Thoracic aorta (tissue), 2 donors: ENCODE measurements at regions not wholly inside any gene's neighbourhood (a gene's known extent, or its start where the extent isn't known, plus 50 kb on each side); places are given as distances from the start of the nearest gene placed in this dataset.

ENCODE experiments used
- ATAC-seq: fragments of 150-250 bp; one replicate; pipeline ENCODE4 v1.8.0; 2017; ENCODE audit warnings: low read depth; ENCODE audit not compliant: insufficient number of reproducible peaks, low FRiP score
- DNase-seq: peaks from one replicate; pipeline ENCODE4 v3.0.0-alpha.2; 2020; ENCODE audit warnings: low spot score
- H3K27ac ChIP-seq, 2 donors: fragments of 200-600 bp; sonication (generic); 1 replicate in 1 of 2; 2 replicates in 1 of 2; pipeline ENCODE4 v1.5.1; 2016; ENCODE audit warnings: mild to moderate bottlenecking in 2 of 2, moderate library complexity in 2 of 2
- H3K27me3 ChIP-seq: fragments of 200-600 bp; sonication (generic); replicated peaks from 2 replicates; pipeline ENCODE4 v1.6.0; 2016; ENCODE audit warnings: mild to moderate bottlenecking; ENCODE audit not compliant: insufficient read depth
- H3K36me3 ChIP-seq: fragments of 200-600 bp; sonication (generic); one replicate; pipeline ENCODE4 v1.5.1; 2016
- H3K4me1 ChIP-seq, 2 donors: fragments of 200-600 bp; sonication (generic); 1 replicate in 1 of 2; 2 replicates in 1 of 2; pipeline versions ENCODE4 v1.5.1 to v1.6.0; 2016; ENCODE audit warnings: low read depth in 2 of 2, mild to moderate bottlenecking in 1 of 2; ENCODE audit not compliant: control insufficient read depth in 1 of 2
- H3K4me3 ChIP-seq: fragments of 200-600 bp; sonication (generic); 2 replicates; pipeline ENCODE4 v1.5.1; 2016; ENCODE audit warnings: mild to moderate bottlenecking
- H3K9me3 ChIP-seq: fragments of 200-600 bp; sonication (generic); 2 replicates; pipeline ENCODE4 v1.5.1; 2016
- CTCF ChIP-seq: fragments of 200-600 bp; sonication (generic); IDR thresholded peaks from one replicate; pipeline ENCODE4 v1.5.1; 2019; ENCODE audit warnings: antibody characterized with exemption

- H3K9me3 ChIP-seq: no peaks in the 10 kb centered on the region
- TF ChIP-seq CTCF: no peak
- H3K27me3 ChIP-seq: no peaks in the 10 kb centered on the region
- H3K4me1 ChIP-seq: no peaks in the 10 kb centered on the region
- H3K27ac ChIP-seq: no peak overlapping the region
- ATAC-seq: no peak
- H3K36me3 ChIP-seq: no peaks in the 10 kb centered on the region
- no peak overlapping the region for H3K4me3 ChIP-seq
- DNase-seq: no peak
Observed at GRCh38 chr9:27991221-27991620, 417.9 kb upstream of the C9orf72 start.

GRCh38 chr9:28001096-28001495, 427.8 kb upstream of the C9orf72 start:
- H3K27me3 ChIP-seq: no peaks in the 10 kb centered on the region
- TF ChIP-seq CTCF: no peak
- no peaks in the 10 kb centered on the region for H3K36me3 ChIP-seq
- no peaks in the 10 kb centered on the region for H3K9me3 ChIP-seq
- DNase-seq (no peak), ATAC-seq (no peak)
- H3K27ac ChIP-seq: no peak overlapping the region
- no peaks in the 10 kb centered on the region for H3K4me1 ChIP-seq
- no peak overlapping the region for H3K4me3 ChIP-seq

- H3K36me3 ChIP-seq: no peaks in the 10 kb centered on the region
- DNase-seq (no peak), ATAC-seq (no peak)
- no peaks in the 10 kb centered on the region for H3K9me3 ChIP-seq
- H3K27ac ChIP-seq: no peak overlapping the region
- H3K27me3 ChIP-seq: no peaks in the 10 kb centered on the region
- H3K4me3 ChIP-seq: no peak overlapping the region
- TF ChIP-seq CTCF: no peak
- H3K4me1 ChIP-seq: no peaks in the 10 kb centered on the region
Observed at GRCh38 chr9:28004900-28005299, 431.6 kb upstream of the C9orf72 start.

- H3K4me1 ChIP-seq: no peaks in the 10 kb centered on the region
- no peak for ATAC-seq
- no peaks in the 10 kb centered on the region for H3K9me3 ChIP-seq
- no peak for DNase-seq
- no peak overlapping the region for H3K4me3 ChIP-seq
- no peak for TF ChIP-seq CTCF
- no peaks in the 10 kb centered on the region for H3K36me3 ChIP-seq
- H3K27me3 ChIP-seq: no peaks in the 10 kb centered on the region
- H3K27ac ChIP-seq: no peak overlapping the region
Observed at GRCh38 chr9:28005779-28006178, 432.5 kb upstream of the C9orf72 start.

GRCh38 chr9:28007097-28007817, 434.0 kb upstream of the C9orf72 start:
- TF ChIP-seq CTCF: no peak
- no peak overlapping the region for H3K27ac ChIP-seq
- no peaks in the 10 kb centered on the region for H3K36me3 ChIP-seq
- H3K4me3 ChIP-seq: no peak overlapping the region
- no peak for ATAC-seq
- H3K9me3 ChIP-seq: no peaks in the 10 kb centered on the region
- H3K4me1 ChIP-seq: no peaks in the 10 kb centered on the region
- H3K27me3 ChIP-seq: no peaks in the 10 kb centered on the region
- no peak for DNase-seq
